MM.1S (cell line): ENCODE measurements at regions not wholly inside any gene's neighbourhood (a gene's known extent, or its start where the extent isn't known, plus 50 kb on each side); places are given as distances from the start of the nearest gene placed in this dataset.

ENCODE experiments used
- DNase-seq: peaks from one replicate; pipeline ENCODE4 v3.0.0-alpha.2; 2015
- H2AFZ ChIP-seq: fragments of 300-600 bp; sonication (generic); 2 replicates; pipeline ENCODE4 v1.6.0; 2016; ENCODE audit warnings: antibody characterized with exemption, low read length
- H3F3A ChIP-seq: fragments of 300-600 bp; sonication (generic); 2 replicates; pipeline ENCODE4 v1.6.1; 2016; ENCODE audit warnings: mild to moderate bottlenecking, antibody characterized with exemption, low read length, moderate library complexity, mixed read lengths; ENCODE audit not compliant: insufficient read depth
- H3K27ac ChIP-seq: fragments of 300-600 bp; sonication (generic); 2 replicates; pipeline ENCODE4 v1.5.1; 2016; ENCODE audit warnings: mild to moderate bottlenecking, low read length
- H3K27me3 ChIP-seq: fragments of 300-600 bp; sonication (generic); replicated peaks from 2 replicates; pipeline ENCODE4 v1.6.0; 2016; ENCODE audit warnings: low read length; ENCODE audit not compliant: insufficient read depth
- H3K36me3 ChIP-seq: fragments of 300-600 bp; sonication (generic); replicated peaks from 2 replicates; pipeline ENCODE4 v1.6.1; 2016; ENCODE audit warnings: mild to moderate bottlenecking, low read length, mixed read lengths; ENCODE audit not compliant: insufficient read depth
- H3K4me1 ChIP-seq: fragments of 300-600 bp; sonication (generic); 2 replicates; pipeline ENCODE4 v1.6.1; 2016; ENCODE audit warnings: low read length, mixed read lengths
- H3K4me2 ChIP-seq: fragments of 300-600 bp; sonication (generic); 2 replicates; pipeline ENCODE4 v1.6.0; 2016; ENCODE audit warnings: low read depth, low read length
- H3K4me3 ChIP-seq: fragments of 300-600 bp; sonication (generic); 2 replicates; pipeline ENCODE4 v1.5.1; 2016; ENCODE audit warnings: low read length, mixed read lengths
- H3K79me2 ChIP-seq: fragments of 300-600 bp; sonication (generic); 2 replicates; pipeline ENCODE4 v1.6.1; 2016; ENCODE audit warnings: mixed run types, low read length, mixed read lengths
- H3K9ac ChIP-seq: fragments of 300-600 bp; sonication (generic); 2 replicates; pipeline ENCODE4 v1.6.1; 2016; ENCODE audit warnings: low read length, mixed read lengths
- H3K9me2 ChIP-seq: fragments of 300-600 bp; sonication (generic); replicated peaks from 2 replicates; pipeline ENCODE4 v1.6.1; 2016; ENCODE audit warnings: mild to moderate bottlenecking, low read length, mixed read lengths; ENCODE audit not compliant: insufficient read depth
- H3K9me3 ChIP-seq: fragments of 300-600 bp; sonication (generic); replicated peaks from 2 replicates; pipeline ENCODE4 v1.6.1; 2016; ENCODE audit warnings: mild to moderate bottlenecking, low read length, mixed read lengths; ENCODE audit not compliant: insufficient read depth
- H4K20me1 ChIP-seq: fragments of 300-600 bp; sonication (generic); 2 replicates; pipeline ENCODE4 v1.6.1; 2016; ENCODE audit warnings: mild to moderate bottlenecking, low read length, moderate library complexity, mixed read lengths; ENCODE audit not compliant: insufficient read depth
- EZH2 ChIP-seq: fragments of 300-600 bp; sonication (generic); optimal IDR thresholded peaks from 2 replicates; pipeline ENCODE3; 2017; ENCODE audit warnings: low read depth, mild to moderate bottlenecking, antibody characterized with exemption, low read length, mixed read lengths
- EZH2phosphoT487 ChIP-seq: fragments of 300-600 bp; sonication (generic); IDR thresholded peaks from 2 replicates; pipeline ENCODE4 v1.6.1; 2018; ENCODE audit warnings: antibody characterized with exemption, low read length
- TF ChIP-seq, protein P1 (sequence below): fragments of 300-600 bp; sonication (generic); IDR thresholded peaks from 2 replicates; pipeline ENCODE4 v1.5.1; 2016; ENCODE audit warnings: antibody characterized with exemption, low read length, mixed read lengths

DNA sequence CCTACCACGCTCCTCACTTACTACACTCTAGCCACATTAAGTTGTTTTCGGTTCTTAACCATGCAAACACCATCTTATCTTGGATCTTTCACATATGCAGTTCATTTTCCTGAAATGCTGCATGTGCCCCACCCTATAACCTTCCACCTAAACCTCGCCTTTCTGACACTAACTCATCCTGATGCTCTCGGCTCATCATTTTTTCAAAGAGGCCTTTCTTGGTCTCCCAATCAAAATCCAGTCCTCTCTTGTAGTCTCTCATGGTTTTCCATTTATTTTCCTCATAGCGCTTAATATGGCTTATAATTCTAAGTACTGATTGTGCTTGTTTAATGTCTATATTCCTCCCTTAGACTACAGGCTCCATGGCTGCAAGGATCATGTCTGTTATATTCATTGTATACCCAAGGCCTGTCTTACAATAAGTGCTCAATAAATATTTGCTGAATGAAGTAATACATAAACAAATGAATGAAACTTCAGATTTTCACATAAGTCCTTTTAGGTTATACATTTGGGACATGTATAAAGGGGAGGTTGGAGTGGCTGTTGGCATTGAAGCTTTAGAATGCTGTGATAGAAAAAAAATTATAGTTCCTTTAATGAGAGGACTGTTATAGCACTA lies 79.2 kb upstream of the CDC42BPA start:
- Histone ChIP-seq H3K79me2 (no peaks in the 10 kb centered on the region), H3K9me2 (no peaks in the 10 kb centered on the region), H4K20me1 (no peaks in the 10 kb centered on the region), H3K4me3 (no peak overlapping the region), H3K27me3 (no peaks in the 10 kb centered on the region), H3K9me3 (no peaks in the 10 kb centered on the region), H3F3A (no peaks in the 10 kb centered on the region), H3K4me1 (no peaks in the 10 kb centered on the region), H3K9ac (no peak overlapping the region), H3K27ac (no peak overlapping the region), H2AFZ (no peak overlapping the region), H3K36me3 (no peaks in the 10 kb centered on the region), H3K4me2 (no peak overlapping the region)
- TF ChIP-seq, protein P1, sequence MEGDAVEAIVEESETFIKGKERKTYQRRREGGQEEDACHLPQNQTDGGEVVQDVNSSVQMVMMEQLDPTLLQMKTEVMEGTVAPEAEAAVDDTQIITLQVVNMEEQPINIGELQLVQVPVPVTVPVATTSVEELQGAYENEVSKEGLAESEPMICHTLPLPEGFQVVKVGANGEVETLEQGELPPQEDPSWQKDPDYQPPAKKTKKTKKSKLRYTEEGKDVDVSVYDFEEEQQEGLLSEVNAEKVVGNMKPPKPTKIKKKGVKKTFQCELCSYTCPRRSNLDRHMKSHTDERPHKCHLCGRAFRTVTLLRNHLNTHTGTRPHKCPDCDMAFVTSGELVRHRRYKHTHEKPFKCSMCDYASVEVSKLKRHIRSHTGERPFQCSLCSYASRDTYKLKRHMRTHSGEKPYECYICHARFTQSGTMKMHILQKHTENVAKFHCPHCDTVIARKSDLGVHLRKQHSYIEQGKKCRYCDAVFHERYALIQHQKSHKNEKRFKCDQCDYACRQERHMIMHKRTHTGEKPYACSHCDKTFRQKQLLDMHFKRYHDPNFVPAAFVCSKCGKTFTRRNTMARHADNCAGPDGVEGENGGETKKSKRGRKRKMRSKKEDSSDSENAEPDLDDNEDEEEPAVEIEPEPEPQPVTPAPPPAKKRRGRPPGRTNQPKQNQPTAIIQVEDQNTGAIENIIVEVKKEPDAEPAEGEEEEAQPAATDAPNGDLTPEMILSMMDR, result no peak
- TF ChIP-seq EZH2, result no peak
- no peak for TF ChIP-seq EZH2phosphoT487
- no peak for DNase-seq

DNA sequence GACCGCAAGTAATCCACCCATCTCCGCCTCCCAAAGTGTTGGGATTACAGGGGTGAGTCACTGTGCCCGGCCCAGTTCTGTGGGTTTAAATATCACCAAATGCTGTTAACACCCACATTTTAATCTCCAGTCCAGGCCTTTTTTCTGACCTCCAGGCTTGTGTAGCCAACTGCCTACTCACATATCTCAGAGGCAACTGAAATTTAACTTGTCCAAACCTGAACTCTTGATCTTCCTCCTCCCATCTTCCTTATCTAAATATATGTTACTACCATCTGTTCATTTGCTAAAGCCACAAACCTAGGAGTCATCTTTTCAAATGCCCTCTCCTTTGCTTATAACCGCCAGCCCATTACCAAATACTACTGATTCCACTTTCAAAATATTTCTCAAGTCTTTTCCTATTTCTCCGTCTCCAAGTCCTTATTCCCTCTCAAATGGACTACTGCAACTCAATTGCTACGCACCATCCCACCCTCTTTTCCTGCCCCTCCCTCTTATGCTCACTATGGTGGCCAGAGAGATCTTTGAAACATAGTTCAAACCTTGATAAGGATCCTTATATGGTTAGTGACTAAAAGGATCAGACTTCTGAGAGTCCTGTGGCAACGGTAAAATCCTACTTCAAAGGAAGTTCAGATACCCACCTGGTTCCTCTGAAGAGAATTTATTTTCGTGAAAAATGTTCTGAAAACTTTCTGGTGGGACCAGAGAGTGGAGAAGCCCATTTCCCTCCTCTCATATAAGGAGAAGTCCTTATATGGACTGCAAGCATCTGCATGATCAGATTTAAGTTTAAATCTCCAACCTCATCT lies 78.5 kb upstream of the CDC42BPA start:
- H3K4me1 ChIP-seq, result no peaks in the 10 kb centered on the region
- no peaks in the 10 kb centered on the region for H3K9me3 ChIP-seq
- no peaks in the 10 kb centered on the region for H3F3A ChIP-seq
- H3K27me3 ChIP-seq, result no peaks in the 10 kb centered on the region
- H3K79me2 ChIP-seq, result no peaks in the 10 kb centered on the region
- H2AFZ ChIP-seq, result no peak overlapping the region
- no peak overlapping the region for H3K4me3 ChIP-seq
- no peak for DNase-seq
- H3K27ac ChIP-seq, result no peak overlapping the region
- H4K20me1 ChIP-seq, result no peaks in the 10 kb centered on the region
- H3K9me2 ChIP-seq, result no peaks in the 10 kb centered on the region
- H3K36me3 ChIP-seq, result no peaks in the 10 kb centered on the region
- TF ChIP-seq EZH2phosphoT487, result no peak
- TF ChIP-seq, protein P1, result no peak
- TF ChIP-seq EZH2, result no peak
- H3K9ac ChIP-seq, result no peak overlapping the region
- H3K4me2 ChIP-seq, result no peak overlapping the region

DNA sequence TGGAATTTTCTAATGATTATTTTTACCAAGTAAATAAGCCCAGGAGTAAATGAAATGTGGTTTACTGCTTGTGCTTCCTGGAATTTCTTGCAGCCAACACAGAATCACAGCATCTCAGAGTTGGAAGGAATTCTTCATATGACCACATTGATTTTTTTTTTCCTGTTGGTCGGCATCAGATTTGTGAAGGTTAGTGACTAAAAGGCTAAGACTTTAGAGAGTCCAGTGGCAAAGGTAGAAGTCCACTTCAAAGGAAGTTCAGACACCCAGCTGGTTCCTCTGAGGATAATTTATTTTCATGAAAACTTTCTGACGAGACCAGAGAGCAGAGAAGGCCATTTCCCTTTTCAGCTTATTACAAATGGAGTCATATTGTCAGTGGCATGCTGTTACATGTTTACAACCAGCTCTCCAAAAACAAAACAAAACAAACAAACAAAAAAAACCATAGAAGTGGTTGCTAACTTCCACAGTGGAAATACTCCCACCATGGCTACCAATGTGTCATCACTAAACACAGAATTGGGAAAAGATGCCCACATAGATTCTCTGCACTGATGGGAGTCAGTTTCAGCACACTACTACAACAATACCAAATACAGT lies 77.2 kb upstream of the CDC42BPA start:
- H3K36me3 ChIP-seq, result no peaks in the 10 kb centered on the region
- no peak for DNase-seq

More for the DNA sequence above, 77.2 kb upstream of the CDC42BPA start:
- Histone ChIP-seq H3K4me3 (no peak overlapping the region), H3K9me3 (no peaks in the 10 kb centered on the region), H3K9me2 (no peaks in the 10 kb centered on the region), H3F3A (no peaks in the 10 kb centered on the region), H3K9ac (no peak overlapping the region), H3K27me3 (no peaks in the 10 kb centered on the region), H2AFZ (no peak overlapping the region), H4K20me1 (no peaks in the 10 kb centered on the region), H3K79me2 (no peaks in the 10 kb centered on the region), H3K4me2 (no peak overlapping the region), H3K4me1 (no peaks in the 10 kb centered on the region), H3K27ac (no peak overlapping the region)
- TF ChIP-seq EZH2phosphoT487, result no peak
- no peak for TF ChIP-seq EZH2
- TF ChIP-seq, protein P1, result no peak
